ENCODE measurements at regions not wholly inside any gene's neighbourhood (a gene's known extent, or its start where the extent isn't known, plus 50 kb on each side); places are given as distances from the start of the nearest gene placed in this dataset.

GRCh38 chr4:159655547-159655946, 552.7 kb downstream of the RAPGEF2 start:
- TF ChIP-seq, protein P1, sequence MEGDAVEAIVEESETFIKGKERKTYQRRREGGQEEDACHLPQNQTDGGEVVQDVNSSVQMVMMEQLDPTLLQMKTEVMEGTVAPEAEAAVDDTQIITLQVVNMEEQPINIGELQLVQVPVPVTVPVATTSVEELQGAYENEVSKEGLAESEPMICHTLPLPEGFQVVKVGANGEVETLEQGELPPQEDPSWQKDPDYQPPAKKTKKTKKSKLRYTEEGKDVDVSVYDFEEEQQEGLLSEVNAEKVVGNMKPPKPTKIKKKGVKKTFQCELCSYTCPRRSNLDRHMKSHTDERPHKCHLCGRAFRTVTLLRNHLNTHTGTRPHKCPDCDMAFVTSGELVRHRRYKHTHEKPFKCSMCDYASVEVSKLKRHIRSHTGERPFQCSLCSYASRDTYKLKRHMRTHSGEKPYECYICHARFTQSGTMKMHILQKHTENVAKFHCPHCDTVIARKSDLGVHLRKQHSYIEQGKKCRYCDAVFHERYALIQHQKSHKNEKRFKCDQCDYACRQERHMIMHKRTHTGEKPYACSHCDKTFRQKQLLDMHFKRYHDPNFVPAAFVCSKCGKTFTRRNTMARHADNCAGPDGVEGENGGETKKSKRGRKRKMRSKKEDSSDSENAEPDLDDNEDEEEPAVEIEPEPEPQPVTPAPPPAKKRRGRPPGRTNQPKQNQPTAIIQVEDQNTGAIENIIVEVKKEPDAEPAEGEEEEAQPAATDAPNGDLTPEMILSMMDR (IDR thresholded peaks at IDR 0.05; ENCODE audit: low read depth, low read length, missing control alignments): no peak
- in situ Hi-C loops (cut with HindIII; ENCODE audit: low sequenced_read_pairs): no loop called here
- no peak overlapping the region for H3K4me3 ChIP-seq (ENCODE audit: low read depth, low read length)
- peak; percentile 83 for DNase-seq (ENCODE audit: low read depth)

DNA sequence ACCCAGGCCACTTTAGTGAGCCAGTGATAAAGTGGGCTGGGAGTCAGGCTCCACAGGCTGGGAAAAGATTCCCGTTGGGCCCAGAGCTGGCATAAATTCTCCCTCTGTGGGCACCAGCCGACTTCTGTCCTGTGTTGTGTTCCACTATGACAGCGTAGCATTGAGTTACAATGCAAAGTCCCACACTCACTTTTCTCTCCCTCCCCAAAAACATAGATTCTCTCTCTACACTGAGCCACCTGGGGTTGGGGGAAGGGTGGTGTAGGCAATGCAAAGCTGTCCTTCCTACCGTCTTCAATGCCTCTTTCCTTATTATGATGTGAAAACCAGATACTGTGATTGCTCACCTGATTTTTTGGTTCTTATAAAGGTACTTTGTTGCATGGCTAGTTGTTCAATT, 566.2 kb downstream of the RAPGEF2 start:
- H3K4me3 ChIP-seq (ENCODE audit: low read depth, low read length): no peak overlapping the region
- no peak for DNase-seq (ENCODE audit: low read depth)
- TF ChIP-seq, protein P1 (IDR thresholded peaks at IDR 0.05; ENCODE audit: low read depth, low read length, missing control alignments): no peak
- in situ Hi-C loops (cut with HindIII; ENCODE audit: low sequenced_read_pairs): no loop called here

GRCh38 chr4:159673221-159673620, 570.3 kb downstream of the RAPGEF2 start:
- H3K4me3 ChIP-seq (ENCODE audit: low read depth, low read length): no peak overlapping the region
- no peak for DNase-seq (ENCODE audit: low read depth)
- in situ Hi-C loops (cut with HindIII; ENCODE audit: low sequenced_read_pairs): no loop called here
- TF ChIP-seq, protein P1 (IDR thresholded peaks at IDR 0.05; ENCODE audit: low read depth, low read length, missing control alignments): no peak

DNA sequence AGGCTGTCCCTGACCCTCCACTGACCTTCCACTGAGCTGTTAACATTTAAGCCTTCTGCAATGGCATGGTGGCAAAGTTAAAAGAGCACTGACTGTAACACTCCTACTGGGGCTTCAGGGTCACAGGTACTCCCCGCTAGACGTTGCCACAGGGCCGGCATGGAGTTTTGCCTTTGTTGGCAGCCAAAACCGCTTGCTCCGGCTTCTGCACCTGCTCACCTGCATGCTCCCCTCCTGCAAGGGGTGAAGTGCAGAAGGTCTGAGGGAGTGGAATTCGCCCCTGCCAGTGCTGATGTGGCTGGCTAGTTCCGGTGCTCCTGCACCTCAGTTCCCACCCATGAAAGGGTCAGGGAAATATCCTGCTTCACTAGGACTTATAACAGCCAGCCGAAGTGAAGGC, 571.4 kb downstream of the RAPGEF2 start:
- TF ChIP-seq, protein P1 (IDR thresholded peaks at IDR 0.05; ENCODE audit: low read depth, low read length, missing control alignments): no peak
- DNase-seq (ENCODE audit: low read depth): no peak
- in situ Hi-C loops (cut with HindIII; ENCODE audit: low sequenced_read_pairs): no loop called here
- H3K4me3 ChIP-seq (ENCODE audit: low read depth, low read length): no peak overlapping the region

- in situ Hi-C loops (cut with HindIII; ENCODE audit: low sequenced_read_pairs): no loop called here
- TF ChIP-seq, protein P1 (IDR thresholded peaks at IDR 0.05; ENCODE audit: low read depth, low read length, missing control alignments): no peak
- no peak for DNase-seq (ENCODE audit: low read depth)
- H3K4me3 ChIP-seq (ENCODE audit: low read depth, low read length): no peak overlapping the region
These were observed 574.6 kb downstream of the RAPGEF2 start for GRCh38 chr4:159677521-159677920.

DNA sequence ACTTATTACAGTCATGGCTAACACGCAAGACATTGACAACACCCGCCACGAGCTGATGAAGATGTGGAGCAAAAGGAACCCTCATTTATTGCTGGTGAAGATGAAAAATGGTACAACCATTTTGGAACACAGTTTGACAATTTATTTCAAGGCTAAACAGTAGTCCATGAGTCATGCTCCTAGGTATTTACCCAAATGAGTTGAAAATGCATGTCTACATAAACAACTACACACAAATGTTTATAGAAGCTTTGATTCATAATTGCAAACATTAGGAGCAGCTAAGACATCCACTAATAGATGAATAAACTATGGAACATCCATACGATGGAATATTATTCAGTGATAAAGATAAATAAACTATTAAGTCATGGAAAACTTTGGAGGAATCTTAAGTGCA, 580.1 kb downstream of the RAPGEF2 start:
- no peak for DNase-seq (ENCODE audit: low read depth)
- H3K4me3 ChIP-seq (ENCODE audit: low read depth, low read length): no peak overlapping the region
- TF ChIP-seq, protein P1 (IDR thresholded peaks at IDR 0.05; ENCODE audit: low read depth, low read length, missing control alignments): no peak
- in situ Hi-C loops (cut with HindIII; ENCODE audit: low sequenced_read_pairs): no loop called here

GRCh38 chr4:159684061-159684460, 581.2 kb downstream of the RAPGEF2 start:
- in situ Hi-C loops (cut with HindIII; ENCODE audit: low sequenced_read_pairs): no loop called here
- H3K4me3 ChIP-seq (ENCODE audit: low read depth, low read length): no peak overlapping the region
- DNase-seq (ENCODE audit: low read depth): no peak
- TF ChIP-seq, protein P1 (IDR thresholded peaks at IDR 0.05; ENCODE audit: low read depth, low read length, missing control alignments): no peak

All from astrocyte of the cerebellum (primary cell).